Osteoblast (primary cell): ENCODE measurements at regions not wholly inside any gene's neighbourhood (a gene's known extent, or its start where the extent isn't known, plus 50 kb on each side); places are given as distances from the start of the nearest gene placed in this dataset.

Experiments
- DNase-seq: peaks from one replicate; pipeline ENCODE4 v3.0.0; 2011; ENCODE audit warnings: low spot score, mixed read lengths; ENCODE audit not compliant: insufficient read length; ENCODE audit errors: missing footprints
- H2AFZ ChIP-seq: 2 replicates; pipeline ENCODE4 v1.6.0; 2011; ENCODE audit warnings: mild to moderate bottlenecking, low read length
- H3K27ac ChIP-seq: 2 replicates; pipeline ENCODE4 v1.5.1; 2011; ENCODE audit warnings: mild to moderate bottlenecking, low read depth, low read length, moderate library complexity
- H3K27me3 ChIP-seq: 2 replicates; pipeline ENCODE4 v1.6.0; 2012; ENCODE audit warnings: mild to moderate bottlenecking, control low read depth, inconsistent platforms, low read length, moderate library complexity; ENCODE audit not compliant: insufficient read depth
- H3K36me3 ChIP-seq: 2 replicates; pipeline ENCODE4 v1.5.1; 2011; ENCODE audit warnings: mild to moderate bottlenecking, low read length, control low read depth, moderate library complexity; ENCODE audit not compliant: insufficient read depth
- H3K4me1 ChIP-seq: 2 replicates; pipeline ENCODE4 v1.5.1; 2011; ENCODE audit warnings: mild to moderate bottlenecking, low read length, control low read depth, moderate library complexity; ENCODE audit not compliant: insufficient read depth
- H3K4me2 ChIP-seq: 2 replicates; pipeline ENCODE4 v1.6.0; 2011; ENCODE audit warnings: mild to moderate bottlenecking, low read length; ENCODE audit not compliant: insufficient read depth
- H3K4me3 ChIP-seq: fragments of 200-600 bp; sonication (generic); 3 replicates; pipeline ENCODE4 v1.5.1; 2012; ENCODE audit warnings: mild to moderate bottlenecking, low read length, inconsistent platforms; ENCODE audit not compliant: insufficient read depth
- H3K79me2 ChIP-seq: 2 replicates; pipeline ENCODE4 v1.6.0; 2012; ENCODE audit warnings: mild to moderate bottlenecking, low read length, control low read depth, inconsistent platforms; ENCODE audit not compliant: insufficient read depth
- H3K9me3 ChIP-seq: 2 replicates; pipeline ENCODE4 v1.5.1; 2011; ENCODE audit warnings: low read depth, low read length, control low read depth
- H4K20me1 ChIP-seq: 2 replicates; pipeline ENCODE4 v1.6.0; 2012; ENCODE audit warnings: mild to moderate bottlenecking, low read length, control low read depth; ENCODE audit not compliant: insufficient read depth
- TF ChIP-seq, protein P1 (sequence below): IDR thresholded peaks from 2 replicates; pipeline ENCODE4 v1.5.1; 2011; ENCODE audit warnings: mild to moderate bottlenecking, low read depth, low read length, moderate library complexity; ENCODE audit errors: extremely low read depth

DNA sequence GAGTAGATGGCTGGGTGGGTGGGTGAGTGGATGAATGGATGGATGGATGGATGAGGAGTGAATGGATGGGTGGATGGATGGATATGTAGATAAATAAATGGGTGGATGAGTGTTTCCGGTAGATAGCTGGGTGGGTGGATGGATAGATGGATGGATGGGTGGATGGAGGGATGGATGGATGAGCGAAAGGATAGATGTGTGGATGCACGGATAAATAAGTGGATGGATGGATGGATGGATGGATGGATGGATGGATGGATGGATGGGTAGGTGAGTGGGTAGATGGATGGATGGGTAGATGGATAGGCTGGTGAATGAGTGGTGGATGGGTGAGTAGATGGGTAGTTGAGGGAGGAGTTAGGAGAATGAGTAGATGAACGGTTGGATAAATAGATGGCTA is 349.3 kb downstream of the MN1 start:
- no peaks in the 10 kb centered on the region for H3K27me3 ChIP-seq
- no peaks in the 10 kb centered on the region for H4K20me1 ChIP-seq
- H3K4me3 ChIP-seq, result no peak overlapping the region
- DNase-seq, result no peak
- peaks cover 8% of the 10 kb centered on the region for H3K4me1 ChIP-seq
- H3K27ac ChIP-seq, result no peak overlapping the region
- TF ChIP-seq, protein P1, sequence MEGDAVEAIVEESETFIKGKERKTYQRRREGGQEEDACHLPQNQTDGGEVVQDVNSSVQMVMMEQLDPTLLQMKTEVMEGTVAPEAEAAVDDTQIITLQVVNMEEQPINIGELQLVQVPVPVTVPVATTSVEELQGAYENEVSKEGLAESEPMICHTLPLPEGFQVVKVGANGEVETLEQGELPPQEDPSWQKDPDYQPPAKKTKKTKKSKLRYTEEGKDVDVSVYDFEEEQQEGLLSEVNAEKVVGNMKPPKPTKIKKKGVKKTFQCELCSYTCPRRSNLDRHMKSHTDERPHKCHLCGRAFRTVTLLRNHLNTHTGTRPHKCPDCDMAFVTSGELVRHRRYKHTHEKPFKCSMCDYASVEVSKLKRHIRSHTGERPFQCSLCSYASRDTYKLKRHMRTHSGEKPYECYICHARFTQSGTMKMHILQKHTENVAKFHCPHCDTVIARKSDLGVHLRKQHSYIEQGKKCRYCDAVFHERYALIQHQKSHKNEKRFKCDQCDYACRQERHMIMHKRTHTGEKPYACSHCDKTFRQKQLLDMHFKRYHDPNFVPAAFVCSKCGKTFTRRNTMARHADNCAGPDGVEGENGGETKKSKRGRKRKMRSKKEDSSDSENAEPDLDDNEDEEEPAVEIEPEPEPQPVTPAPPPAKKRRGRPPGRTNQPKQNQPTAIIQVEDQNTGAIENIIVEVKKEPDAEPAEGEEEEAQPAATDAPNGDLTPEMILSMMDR, result no peak
- H3K79me2 ChIP-seq, result no peaks in the 10 kb centered on the region
- no peaks in the 10 kb centered on the region for H3K36me3 ChIP-seq
- H3K4me2 ChIP-seq, result no peak overlapping the region
- H2AFZ ChIP-seq, result no peak overlapping the region
- H3K9me3 ChIP-seq, result no peaks in the 10 kb centered on the region

DNA sequence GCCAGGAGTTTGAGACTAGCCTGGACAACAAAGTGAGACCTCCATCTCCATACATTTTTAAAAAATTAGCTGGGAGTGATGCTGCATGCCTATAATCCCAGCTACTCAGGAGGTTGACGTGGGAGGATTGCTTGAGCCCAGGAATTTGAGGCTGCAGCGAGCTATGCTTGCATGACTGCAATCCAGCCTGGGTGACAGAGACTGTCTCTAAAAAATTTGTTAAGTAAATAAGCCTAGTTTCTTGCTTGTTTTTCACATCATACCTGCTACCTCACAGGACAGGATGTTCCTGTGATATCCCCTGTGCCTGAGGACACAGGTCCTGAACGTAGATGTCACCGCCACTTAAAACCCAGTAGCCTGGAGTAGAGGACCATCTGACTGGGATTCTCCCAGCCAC is 348.6 kb downstream of the MN1 start:
- TF ChIP-seq, protein P1, result no peak
- no peak overlapping the region for H3K4me3 ChIP-seq
- DNase-seq, result no peak
- H3K79me2 ChIP-seq, result no peaks in the 10 kb centered on the region
- no peaks in the 10 kb centered on the region for H4K20me1 ChIP-seq
- no peaks in the 10 kb centered on the region for H3K36me3 ChIP-seq
- H3K27ac ChIP-seq, result no peak overlapping the region
- H3K27me3 ChIP-seq, result no peaks in the 10 kb centered on the region
- no peak overlapping the region for H2AFZ ChIP-seq
- peaks cover 11% of the 10 kb centered on the region for H3K4me1 ChIP-seq
- H3K9me3 ChIP-seq, result no peaks in the 10 kb centered on the region
- no peak overlapping the region for H3K4me2 ChIP-seq

DNA sequence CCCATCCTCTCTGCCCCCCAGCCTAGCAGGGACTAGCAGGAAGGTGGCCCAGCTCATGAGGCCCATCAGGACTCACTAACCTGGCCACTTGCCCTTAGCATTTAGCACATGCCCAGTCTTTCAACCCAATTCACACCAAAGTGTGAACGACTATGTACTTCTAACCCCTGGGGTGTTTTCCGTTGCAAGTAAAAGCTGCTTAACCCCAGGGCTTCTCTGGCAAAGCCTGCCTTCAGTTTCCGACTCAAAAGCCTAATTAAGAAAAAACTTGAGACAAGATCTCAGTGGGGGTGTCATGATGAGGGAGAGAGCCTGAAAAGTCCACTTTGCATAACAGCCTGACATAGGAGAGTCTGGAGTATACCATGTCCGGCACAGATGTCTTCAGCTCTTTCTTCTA is 347.8 kb downstream of the MN1 start:
- peaks cover 11% of the 10 kb centered on the region for H3K4me1 ChIP-seq
- H3K36me3 ChIP-seq, result no peaks in the 10 kb centered on the region
- TF ChIP-seq, protein P1, result no peak
- H3K4me3 ChIP-seq, result no peak overlapping the region
- H2AFZ ChIP-seq, result no peak overlapping the region
- H4K20me1 ChIP-seq, result no peaks in the 10 kb centered on the region
- DNase-seq, result no peak
- no peaks in the 10 kb centered on the region for H3K9me3 ChIP-seq
- H3K27me3 ChIP-seq, result peaks cover 6% of the 10 kb centered on the region
- no peak overlapping the region for H3K4me2 ChIP-seq
- no peak overlapping the region for H3K27ac ChIP-seq
- no peaks in the 10 kb centered on the region for H3K79me2 ChIP-seq

DNA sequence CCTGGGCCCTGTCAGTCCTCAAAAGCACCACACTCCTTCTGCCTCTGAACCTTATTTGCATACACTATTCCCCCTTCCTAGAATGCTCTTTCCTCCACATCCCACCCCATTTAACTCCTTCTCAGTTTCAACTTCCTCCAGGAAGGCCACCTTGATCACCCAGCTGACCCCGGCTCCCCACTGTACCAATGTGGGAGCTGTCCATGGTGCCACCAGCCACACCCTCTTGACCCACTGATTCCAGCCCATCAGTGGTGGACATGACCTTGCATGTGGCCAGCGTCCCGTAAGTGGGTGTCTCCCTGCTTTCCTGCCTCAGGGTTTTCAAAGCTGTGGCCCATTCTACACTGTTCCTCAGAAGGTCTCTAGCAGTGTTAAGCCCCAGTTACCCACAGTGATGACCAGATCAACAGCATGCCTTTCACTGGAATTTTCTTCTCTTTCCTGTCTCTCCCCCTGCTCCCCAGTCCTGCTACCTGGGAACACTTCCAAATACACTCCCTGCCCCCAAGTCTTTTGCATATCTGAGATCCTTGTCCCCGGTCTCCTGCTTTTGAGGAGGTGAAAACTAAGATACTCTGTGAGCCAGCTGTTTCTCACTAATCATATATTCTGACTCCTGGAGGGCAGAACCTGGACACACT is 346.6 kb downstream of the MN1 start:
- no peak overlapping the region for H3K4me2 ChIP-seq
- no peaks in the 10 kb centered on the region for H4K20me1 ChIP-seq
- H3K27me3 ChIP-seq, result peaks cover 11% of the 10 kb centered on the region
- H3K4me3 ChIP-seq, result no peak overlapping the region
- no peak for DNase-seq
- H3K36me3 ChIP-seq, result no peaks in the 10 kb centered on the region
- H3K79me2 ChIP-seq, result no peaks in the 10 kb centered on the region
- no peak overlapping the region for H2AFZ ChIP-seq
- H3K4me1 ChIP-seq, result peaks cover 11% of the 10 kb centered on the region
- TF ChIP-seq, protein P1, result no peak
- H3K9me3 ChIP-seq, result no peaks in the 10 kb centered on the region
- no peak overlapping the region for H3K27ac ChIP-seq
